ENCODE measurements at regions not wholly inside any gene's neighbourhood (a gene's known extent, or its start where the extent isn't known, plus 50 kb on each side); places are given as distances from the start of the nearest gene placed in this dataset.

GRCh38 chr6:19754686-19755085, 82.5 kb upstream of the ID4 start:
- peak; percentile 34 for DNase-seq (ENCODE audit: low read depth)

DNA sequence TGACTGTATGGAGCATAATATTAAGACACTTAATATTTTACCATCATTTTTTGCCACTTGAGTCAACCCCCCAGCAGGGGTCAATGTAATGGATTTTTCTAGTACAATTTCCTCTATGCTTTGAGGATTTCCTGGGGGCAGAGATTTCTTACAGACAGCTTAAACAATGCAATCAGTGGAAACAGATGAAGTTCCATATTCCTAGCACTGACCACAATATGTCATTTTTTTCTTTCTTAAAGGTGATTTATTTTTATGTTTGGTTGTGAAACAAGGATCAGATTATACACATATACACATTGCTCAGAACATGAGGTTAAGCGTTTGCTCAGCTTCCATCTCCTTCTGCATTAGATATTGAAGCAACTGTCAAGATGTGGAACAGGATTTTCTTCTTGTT, 82.0 kb upstream of the ID4 start:
- DNase-seq (ENCODE audit: low read depth): peak; percentile 86

GRCh38 chr6:19757036-19757435, 80.1 kb upstream of the ID4 start:
- DNase-seq (ENCODE audit: low read depth): peak; percentile 72

- peak; percentile 67 for DNase-seq (ENCODE audit: low read depth)
Measured at GRCh38 chr6:19759117-19759880, 77.9 kb upstream of the ID4 start.

GRCh38 chr6:19761121-19761520, 76.0 kb upstream of the ID4 start:
- no peak for DNase-seq (ENCODE audit: low read depth)

DNA sequence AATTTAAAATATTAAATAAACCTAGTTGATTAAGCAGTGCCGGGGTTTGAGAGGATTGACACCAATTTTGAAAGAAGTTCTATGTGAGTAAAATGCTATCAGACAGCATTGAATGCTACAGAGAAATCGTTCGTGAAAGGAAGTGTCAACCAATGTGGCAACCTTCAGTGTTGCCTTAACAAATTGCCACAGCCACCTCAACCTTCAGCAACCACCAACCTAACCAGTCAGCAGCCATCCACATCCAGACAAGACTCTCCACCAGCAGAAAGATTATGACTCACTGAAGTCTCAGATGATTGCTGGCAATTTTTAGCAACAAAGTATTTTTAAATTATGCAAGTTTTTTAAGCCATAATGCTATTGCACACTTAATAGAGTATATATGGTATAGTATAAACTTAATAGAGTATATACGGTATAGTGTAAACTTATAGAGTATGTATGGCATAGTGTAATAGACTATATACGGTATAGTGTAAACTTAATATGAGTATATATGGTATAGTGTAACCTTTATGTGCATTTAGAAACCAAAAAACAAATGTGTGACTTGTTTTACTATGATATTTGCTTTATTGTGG, 65.3 kb upstream of the ID4 start:
- peak; percentile 84 for DNase-seq (ENCODE audit: low read depth)

DNA sequence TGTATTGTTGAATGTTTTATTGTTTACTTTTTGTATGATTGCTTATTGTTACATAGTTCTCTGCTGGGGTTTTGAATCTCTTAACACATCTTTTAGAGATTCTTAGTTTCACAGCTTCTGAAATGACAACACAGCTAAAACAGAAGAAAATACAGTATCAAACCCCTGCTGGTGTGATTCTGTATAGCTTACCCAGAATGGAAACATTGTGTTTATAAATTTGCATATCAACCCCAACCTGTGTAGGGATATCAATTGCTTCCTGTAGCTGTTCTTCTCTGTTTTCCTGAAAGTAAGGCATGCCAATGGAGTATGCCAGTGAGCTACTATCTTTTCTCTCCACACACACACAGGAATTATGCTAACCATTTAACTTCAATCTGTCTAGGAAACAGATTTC, 64.3 kb upstream of the ID4 start:
- DNase-seq (ENCODE audit: low read depth): no peak

DNA sequence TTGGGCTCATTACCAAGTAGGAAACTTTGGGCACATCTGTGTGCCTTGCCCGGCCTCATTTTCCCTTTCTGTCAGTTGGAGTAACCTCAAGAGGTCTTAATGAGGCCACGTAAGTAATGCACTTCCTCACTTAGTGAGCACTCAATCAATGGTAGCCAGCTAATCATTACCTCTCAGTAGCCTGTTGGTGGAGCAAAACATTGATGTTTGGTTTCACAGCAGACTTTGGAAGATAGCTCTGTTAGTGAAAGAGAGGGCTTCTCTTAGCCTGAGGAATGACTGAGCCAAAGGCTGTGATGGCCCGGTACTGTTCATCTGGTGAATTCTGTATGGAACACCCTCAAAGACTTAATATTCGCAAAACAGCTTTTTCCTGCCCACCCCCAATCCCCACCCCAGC, 55.9 kb upstream of the ID4 start:
- no peak for DNase-seq (ENCODE audit: low read depth)

DNA sequence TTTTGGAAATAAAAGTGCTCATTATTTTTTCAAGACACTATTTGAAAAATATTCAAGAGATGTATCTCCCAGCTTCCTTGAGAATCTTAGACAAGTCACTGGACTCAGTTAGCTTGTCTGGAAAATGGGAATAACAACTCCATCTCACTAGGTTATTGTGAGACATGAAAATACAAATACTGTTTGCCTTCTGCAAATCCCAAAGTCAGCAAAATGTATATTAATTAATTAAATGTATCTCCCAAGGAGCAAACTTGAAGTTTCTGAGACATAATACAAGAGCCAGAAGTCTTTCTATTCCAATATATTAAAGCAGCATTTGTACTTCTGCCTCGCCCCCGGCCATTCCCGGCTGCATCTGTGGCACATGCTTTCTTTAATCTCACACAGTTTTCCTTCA, 54.6 kb upstream of the ID4 start:
- no peak for DNase-seq (ENCODE audit: low read depth)
